Stimulated activated naive CD4-positive, alpha-beta T cell (primary cell): ENCODE measurements at regions not wholly inside any gene's neighbourhood (a gene's known extent, or its start where the extent isn't known, plus 50 kb on each side); places are given as distances from the start of the nearest gene placed in this dataset.

ENCODE experiments used
- DNase-seq, 6 experiments: peaks; one replicate each; lab custom pipeline; 2025; lab: John Stamatoyannopoulos, UW

- peak in 2 of 6 experiments; percentile 27 to 29 for DNase-seq
These were observed 69.2 kb upstream of the CES5A start for GRCh38 chr16:55944377-55944802.

GRCh38 chr16:55943267-55943666, 68.1 kb upstream of the CES5A start:
- DNase-seq, result no peak

DNA sequence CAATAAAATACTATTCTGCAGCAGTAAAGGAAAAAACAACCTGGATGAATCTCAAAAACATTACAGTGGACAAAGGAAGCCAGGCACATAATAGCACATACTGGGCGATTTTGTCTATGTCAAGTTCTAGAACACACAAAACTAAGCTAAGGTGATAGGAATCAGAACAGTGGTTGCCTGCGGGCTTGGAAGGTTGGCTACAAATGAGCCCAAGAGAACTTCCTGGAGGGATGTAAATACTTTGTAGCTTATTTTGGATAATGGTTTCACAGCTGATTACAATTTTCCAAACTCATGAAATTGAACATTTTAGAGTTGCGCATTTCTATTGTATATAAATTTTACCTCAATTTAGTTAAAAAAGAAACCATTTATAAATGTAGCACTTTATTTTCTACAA, 67.6 kb upstream of the CES5A start:
- DNase-seq, result no peak

GRCh38 chr16:55941552-55941951, 66.4 kb upstream of the CES5A start:
- DNase-seq, result no peak

GRCh38 chr16:55938126-55938525, 63.0 kb upstream of the CES5A start:
- DNase-seq, result no peak

DNA sequence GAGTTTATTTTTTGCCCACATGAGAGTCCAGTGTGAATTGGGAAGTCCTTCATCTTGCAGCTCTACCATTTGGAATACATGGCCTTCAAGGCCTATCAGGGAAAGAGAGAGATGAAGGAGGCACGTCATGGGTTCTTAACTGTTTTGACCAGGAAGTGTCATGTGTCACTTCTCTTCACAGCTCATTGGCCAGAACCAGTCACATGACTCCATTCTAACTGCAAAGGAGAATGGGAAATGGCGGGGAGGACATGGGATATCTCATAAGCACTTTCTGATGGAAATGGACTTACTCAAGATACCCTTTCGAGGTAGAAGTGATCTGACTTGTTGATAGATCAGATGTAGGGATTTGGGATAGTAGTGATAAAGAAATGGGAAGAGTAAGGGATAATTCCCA, 57.9 kb upstream of the CES5A start:
- no peak for DNase-seq

GRCh38 chr16:55930036-55930435, 54.9 kb upstream of the CES5A start:
- DNase-seq, result no peak

DNA sequence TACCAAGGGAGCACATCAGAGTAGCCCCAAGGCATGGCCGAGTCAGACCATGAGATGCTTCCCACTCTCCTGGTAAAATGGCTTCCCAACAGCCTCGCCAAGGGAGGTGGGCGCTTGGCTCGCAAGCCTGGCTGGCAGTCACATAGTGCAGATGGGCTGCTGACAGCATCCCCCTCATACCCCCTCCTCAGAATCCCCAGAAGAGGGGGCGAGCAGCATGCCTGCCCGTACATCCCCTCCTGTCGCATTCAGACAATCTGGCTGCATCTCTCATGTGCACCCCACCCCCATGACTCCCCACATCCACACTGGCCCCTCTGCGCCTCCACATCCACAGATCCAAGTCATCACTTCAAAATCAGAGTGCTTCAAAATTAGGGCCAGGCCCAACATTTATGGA, 54.0 kb upstream of the CES5A start:
- no peak for DNase-seq

DNA sequence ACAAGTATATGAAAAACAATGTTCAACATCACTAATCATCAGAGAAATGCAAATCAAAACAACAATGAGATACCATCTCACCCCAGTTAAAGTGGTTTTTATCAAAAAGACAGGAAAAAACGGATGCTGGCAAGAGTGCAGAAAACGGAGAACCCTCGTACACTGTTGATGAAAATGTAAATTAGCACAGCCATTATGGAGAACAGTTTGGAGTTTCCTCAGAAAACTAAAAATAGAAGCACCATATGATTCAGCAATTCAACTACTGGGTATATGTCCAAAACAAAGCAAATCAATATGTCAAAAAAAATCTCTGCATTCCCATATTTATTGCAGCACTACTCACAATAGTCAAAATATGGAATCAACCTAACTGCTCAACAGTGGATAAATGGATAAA, 50.1 kb upstream of the CES5A start:
- DNase-seq, result no peak
